ENCODE measurements at regions not wholly inside any gene's neighbourhood (a gene's known extent, or its start where the extent isn't known, plus 50 kb on each side); places are given as distances from the start of the nearest gene placed in this dataset.

DNA sequence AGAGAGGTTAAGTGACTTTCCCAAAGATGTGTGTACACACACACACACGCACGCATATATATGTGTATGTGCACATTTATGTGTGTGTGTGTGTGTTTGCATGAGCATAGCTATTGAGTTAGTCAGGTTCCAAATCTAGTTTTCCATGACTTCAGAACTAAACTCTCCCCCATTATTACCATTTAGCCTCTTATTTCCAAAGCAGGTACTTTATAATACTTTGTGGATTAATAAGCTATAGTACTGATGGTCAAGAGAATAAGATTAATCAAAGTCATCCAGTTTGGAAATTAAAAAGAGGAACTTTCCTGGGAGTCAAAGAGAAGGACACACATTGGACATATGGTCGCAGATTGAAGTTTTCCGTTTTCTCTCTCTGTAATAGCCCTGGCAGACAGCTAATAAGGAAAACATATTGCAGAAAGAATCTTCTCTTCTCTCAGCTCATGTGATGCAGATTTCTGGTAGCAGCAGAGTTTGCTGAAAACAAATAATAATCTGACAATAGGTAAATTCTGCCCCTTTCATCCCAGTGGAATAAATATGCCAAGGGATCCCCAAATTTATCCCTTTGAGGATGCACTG is 410.9 kb upstream of the TCF4 start:
- TF ChIP-seq, protein P1, sequence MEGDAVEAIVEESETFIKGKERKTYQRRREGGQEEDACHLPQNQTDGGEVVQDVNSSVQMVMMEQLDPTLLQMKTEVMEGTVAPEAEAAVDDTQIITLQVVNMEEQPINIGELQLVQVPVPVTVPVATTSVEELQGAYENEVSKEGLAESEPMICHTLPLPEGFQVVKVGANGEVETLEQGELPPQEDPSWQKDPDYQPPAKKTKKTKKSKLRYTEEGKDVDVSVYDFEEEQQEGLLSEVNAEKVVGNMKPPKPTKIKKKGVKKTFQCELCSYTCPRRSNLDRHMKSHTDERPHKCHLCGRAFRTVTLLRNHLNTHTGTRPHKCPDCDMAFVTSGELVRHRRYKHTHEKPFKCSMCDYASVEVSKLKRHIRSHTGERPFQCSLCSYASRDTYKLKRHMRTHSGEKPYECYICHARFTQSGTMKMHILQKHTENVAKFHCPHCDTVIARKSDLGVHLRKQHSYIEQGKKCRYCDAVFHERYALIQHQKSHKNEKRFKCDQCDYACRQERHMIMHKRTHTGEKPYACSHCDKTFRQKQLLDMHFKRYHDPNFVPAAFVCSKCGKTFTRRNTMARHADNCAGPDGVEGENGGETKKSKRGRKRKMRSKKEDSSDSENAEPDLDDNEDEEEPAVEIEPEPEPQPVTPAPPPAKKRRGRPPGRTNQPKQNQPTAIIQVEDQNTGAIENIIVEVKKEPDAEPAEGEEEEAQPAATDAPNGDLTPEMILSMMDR (IDR thresholded peaks at IDR 0.05; ENCODE audit: unreplicated experiment) = no peak
- Mint-ChIP-seq H3K4me1 (ENCODE audit: low read depth) (peaks cover 5% of the 10 kb centered on the region), H3K36me3 (ENCODE audit: insufficient read depth) (no peaks in the 10 kb centered on the region), H3K4me3 (ENCODE audit: low read depth) (no peak overlapping the region), H3K27ac (no peak overlapping the region), H3K27me3 (peaks cover 7% of the 10 kb centered on the region), H3K9me3 (ENCODE audit: low read depth) (no peaks in the 10 kb centered on the region)
- no peak for DNase-seq (ENCODE audit: low spot score, unreplicated experiment)

DNA sequence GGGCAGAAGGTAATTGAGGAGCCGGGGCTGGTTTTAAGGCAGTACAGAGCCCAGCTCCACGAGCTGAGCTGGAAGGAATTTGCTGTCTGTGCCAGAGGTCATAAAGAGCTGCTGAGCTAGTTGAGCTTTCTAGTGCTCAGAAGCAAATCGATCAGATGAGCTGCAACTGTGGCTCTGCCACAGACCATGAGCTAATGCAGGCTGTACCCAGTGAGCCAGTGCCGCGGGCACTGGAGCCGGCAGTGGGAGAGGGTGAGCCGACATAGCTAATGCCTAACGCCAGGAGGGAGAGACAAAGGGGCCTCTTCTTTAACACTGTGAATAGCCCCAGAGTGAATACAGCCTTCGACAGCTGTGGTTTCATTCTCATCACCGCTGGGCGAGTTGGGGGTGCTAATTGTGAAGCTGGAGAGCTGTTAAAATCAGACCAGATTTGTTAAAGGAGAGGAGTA is 410.1 kb upstream of the TCF4 start:
- no peak for DNase-seq (ENCODE audit: low spot score, unreplicated experiment)
- Mint-ChIP-seq H3K27me3 (peaks cover 7% of the 10 kb centered on the region), H3K27ac (no peak overlapping the region), H3K36me3 (ENCODE audit: insufficient read depth) (no peaks in the 10 kb centered on the region), H3K4me3 (ENCODE audit: low read depth) (no peak overlapping the region), H3K9me3 (ENCODE audit: low read depth) (no peaks in the 10 kb centered on the region), H3K4me1 (ENCODE audit: low read depth) (no peaks in the 10 kb centered on the region)
- TF ChIP-seq, protein P1 (IDR thresholded peaks at IDR 0.05; ENCODE audit: unreplicated experiment) = no peak

DNA sequence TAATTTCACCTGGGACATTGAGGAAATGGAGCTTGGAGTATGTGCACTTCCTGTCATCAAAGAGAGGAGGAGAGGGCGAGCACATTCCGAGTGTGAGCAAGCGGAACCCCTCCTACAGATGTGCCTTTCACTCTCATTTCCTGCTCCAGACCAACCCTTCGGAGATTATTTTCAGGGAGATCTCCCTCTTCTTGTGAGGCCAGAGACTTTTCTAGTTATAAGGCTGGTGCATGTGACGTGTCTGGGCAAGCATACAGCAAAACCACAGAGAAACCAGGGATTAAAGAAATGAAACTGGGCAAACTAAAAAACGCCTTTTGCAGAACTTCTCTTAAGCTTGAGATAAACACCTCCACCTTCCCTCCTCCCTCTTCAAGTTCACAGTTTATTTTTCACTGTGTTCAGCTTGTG is 409.2 kb upstream of the TCF4 start:
- TF ChIP-seq, protein P1 (IDR thresholded peaks at IDR 0.05; ENCODE audit: unreplicated experiment) = no peak
- no peak overlapping the region for H3K4me3 Mint-ChIP-seq (ENCODE audit: low read depth)
- no peaks in the 10 kb centered on the region for H3K4me1 Mint-ChIP-seq (ENCODE audit: low read depth)
- H3K9me3 Mint-ChIP-seq (ENCODE audit: low read depth) = no peaks in the 10 kb centered on the region
- DNase-seq (ENCODE audit: low spot score, unreplicated experiment) = no peak
- H3K36me3 Mint-ChIP-seq (ENCODE audit: insufficient read depth) = no peaks in the 10 kb centered on the region
- peaks cover 7% of the 10 kb centered on the region for H3K27me3 Mint-ChIP-seq
- H3K27ac Mint-ChIP-seq = no peak overlapping the region

DNA sequence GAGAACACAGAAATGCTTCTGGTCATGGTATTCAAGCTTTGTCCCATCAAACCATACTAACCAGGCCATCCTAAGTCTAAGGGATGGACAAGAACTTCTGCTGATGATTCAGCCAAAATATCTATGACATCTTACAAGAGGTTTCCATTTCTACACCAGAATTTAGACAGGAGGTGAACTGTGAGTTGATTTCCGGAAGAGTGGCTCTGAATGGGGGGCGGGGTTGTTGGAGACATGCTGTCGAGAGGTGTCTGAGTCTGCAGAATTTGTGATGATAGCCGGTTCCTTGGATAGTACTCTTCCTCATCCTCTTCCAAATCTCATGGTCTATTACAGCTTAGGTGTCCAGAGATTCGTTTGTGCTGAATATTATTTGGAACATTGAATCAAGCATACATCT is 408.7 kb upstream of the TCF4 start:
- Mint-ChIP-seq H3K27ac (no peak overlapping the region), H3K27me3 (peaks cover 7% of the 10 kb centered on the region), H3K4me1 (ENCODE audit: low read depth) (no peaks in the 10 kb centered on the region), H3K4me3 (ENCODE audit: low read depth) (no peak overlapping the region), H3K9me3 (ENCODE audit: low read depth) (no peaks in the 10 kb centered on the region), H3K36me3 (ENCODE audit: insufficient read depth) (no peaks in the 10 kb centered on the region)
- no peak for DNase-seq (ENCODE audit: low spot score, unreplicated experiment)
- TF ChIP-seq, protein P1 (IDR thresholded peaks at IDR 0.05; ENCODE audit: unreplicated experiment) = no peak

DNA sequence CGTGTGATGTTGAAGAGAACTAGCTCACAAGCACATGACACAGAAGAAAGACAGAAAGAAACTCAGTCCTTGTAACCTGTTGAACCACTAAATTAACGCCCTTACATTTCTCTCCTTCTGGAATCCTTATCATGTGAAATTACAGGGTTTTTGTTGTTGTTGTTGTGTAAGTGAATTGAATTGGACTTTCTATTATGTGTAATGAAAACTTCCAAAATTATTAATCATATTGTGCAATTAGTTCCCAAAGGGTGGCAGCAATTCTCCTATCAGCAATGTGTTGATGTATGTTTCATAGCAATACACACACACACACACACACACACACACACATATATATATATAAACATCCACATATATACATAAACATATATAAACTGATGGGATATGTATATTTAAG is 402.2 kb upstream of the TCF4 start:
- Mint-ChIP-seq H3K27me3 (no peaks in the 10 kb centered on the region), H3K36me3 (ENCODE audit: insufficient read depth) (peaks cover 5% of the 10 kb centered on the region), H3K9me3 (ENCODE audit: low read depth) (peaks cover 12% of the 10 kb centered on the region), H3K4me1 (ENCODE audit: low read depth) (no peaks in the 10 kb centered on the region), H3K27ac (no peak overlapping the region), H3K4me3 (ENCODE audit: low read depth) (no peak overlapping the region)
- no peak for DNase-seq (ENCODE audit: low spot score, unreplicated experiment)
- TF ChIP-seq, protein P1 (IDR thresholded peaks at IDR 0.05; ENCODE audit: unreplicated experiment) = no peak

Measured in progenitor cell of endocrine pancreas (in vitro differentiated cells).